Dermis blood vessel endothelial cell (primary cell): ENCODE measurements at regions not wholly inside any gene's neighbourhood (a gene's known extent, or its start where the extent isn't known, plus 50 kb on each side); places are given as distances from the start of the nearest gene placed in this dataset.
"Not testable (repeated sequence)": the region's sequence is repeated elsewhere in the genome, so short reads cannot be mapped to it uniquely, and the experiment has no call there.

Source experiments
- DNase-seq: peaks from one replicate; pipeline ENCODE4 v3.0.0; 2010

GRCh38 chrX:84865113-84865512 is 138.6 kb upstream of the APOOL start:
- DNase-seq, result peak; percentile 39

- DNase-seq, result not testable (repeated sequence)
Observed at GRCh38 chrX:84870281-84870680, 133.4 kb upstream of the APOOL start.

GRCh38 chrX:84872160-84872771 is 131.4 kb upstream of the APOOL start:
- DNase-seq, result not testable (repeated sequence)

GRCh38 chrX:84873176-84873575 is 130.5 kb upstream of the APOOL start:
- no peak for DNase-seq

- DNase-seq, result no peak
Observed at GRCh38 chrX:84876876-84877275, 126.8 kb upstream of the APOOL start.

GRCh38 chrX:84893897-84894296 is 109.8 kb upstream of the APOOL start:
- DNase-seq, result no peak

GRCh38 chrX:84907324-84907968 is 96.2 kb upstream of the APOOL start:
- DNase-seq, result peak; percentile 24

- no peak for DNase-seq
Observed at GRCh38 chrX:84909151-84909550, 94.5 kb upstream of the APOOL start.

- DNase-seq, result no peak
Observed at GRCh38 chrX:84924624-84925023, 79.1 kb upstream of the APOOL start.

GRCh38 chrX:84932814-84933213 is 70.9 kb upstream of the APOOL start:
- no peak for DNase-seq

GRCh38 chrX:84933956-84934556 is 69.6 kb upstream of the APOOL start:
- DNase-seq, result no peak
